ENCODE measurements at regions not wholly inside any gene's neighbourhood (a gene's known extent, or its start where the extent isn't known, plus 50 kb on each side); places are given as distances from the start of the nearest gene placed in this dataset.

GRCh38 chr10:42995537-42995936 is 81.3 kb upstream of the RET start:
- no peak overlapping the region for H3K4me2 ChIP-seq (ENCODE audit: insufficient read depth, low read length)
- no peaks in the 10 kb centered on the region for H3K79me2 ChIP-seq (ENCODE audit: insufficient read depth, low read length)
- no peaks in the 10 kb centered on the region for H3K27me3 ChIP-seq (ENCODE audit: insufficient read depth, low read length)
- no peaks in the 10 kb centered on the region for H3K36me3 ChIP-seq (ENCODE audit: insufficient read depth, low read length)
- H3K9me3 ChIP-seq (ENCODE audit: low read depth, low read length), result no peaks in the 10 kb centered on the region
- DNase-seq (ENCODE audit: insufficient read length, low spot score, missing footprints), result no peak
- H3K4me1 ChIP-seq (ENCODE audit: insufficient read depth, low read length), result no peaks in the 10 kb centered on the region
- no peak overlapping the region for H2AFZ ChIP-seq (ENCODE audit: low read length)
- H4K20me1 ChIP-seq (ENCODE audit: insufficient read depth, low read length), result no peaks in the 10 kb centered on the region
- TF ChIP-seq CTCF (IDR thresholded peaks at IDR 0.05; ENCODE audit: extremely low read depth, low read depth, low read length), result no peak
- H3K27ac ChIP-seq (ENCODE audit: low read depth, low read length), result no peak overlapping the region
- no peak overlapping the region for H3K4me3 ChIP-seq (ENCODE audit: insufficient read depth, low read length)

- no peak overlapping the region for H3K4me2 ChIP-seq (ENCODE audit: insufficient read depth, low read length)
- no peaks in the 10 kb centered on the region for H3K4me1 ChIP-seq (ENCODE audit: insufficient read depth, low read length)
- no peak overlapping the region for H3K4me3 ChIP-seq (ENCODE audit: insufficient read depth, low read length)
- no peaks in the 10 kb centered on the region for H3K9me3 ChIP-seq (ENCODE audit: low read depth, low read length)
- no peaks in the 10 kb centered on the region for H3K27me3 ChIP-seq (ENCODE audit: insufficient read depth, low read length)
- peak; percentile 64 for DNase-seq (ENCODE audit: insufficient read length, low spot score, missing footprints)
- H3K79me2 ChIP-seq (ENCODE audit: insufficient read depth, low read length), result no peaks in the 10 kb centered on the region
- no peak overlapping the region for H3K27ac ChIP-seq (ENCODE audit: low read depth, low read length)
- no peak for TF ChIP-seq CTCF (IDR thresholded peaks at IDR 0.05; ENCODE audit: extremely low read depth, low read depth, low read length)
- no peaks in the 10 kb centered on the region for H3K36me3 ChIP-seq (ENCODE audit: insufficient read depth, low read length)
- H2AFZ ChIP-seq (ENCODE audit: low read length), result no peak overlapping the region
- no peaks in the 10 kb centered on the region for H4K20me1 ChIP-seq (ENCODE audit: insufficient read depth, low read length)
Measured at GRCh38 chr10:42996588-42996987, 80.3 kb upstream of the RET start.

GRCh38 chr10:42997151-42997848 is 79.6 kb upstream of the RET start:
- H4K20me1 ChIP-seq (ENCODE audit: insufficient read depth, low read length), result no peaks in the 10 kb centered on the region
- no peaks in the 10 kb centered on the region for H3K79me2 ChIP-seq (ENCODE audit: insufficient read depth, low read length)
- no peaks in the 10 kb centered on the region for H3K27me3 ChIP-seq (ENCODE audit: insufficient read depth, low read length)
- H3K4me2 ChIP-seq (ENCODE audit: insufficient read depth, low read length), result no peak overlapping the region
- peak; percentile 77 for DNase-seq (ENCODE audit: insufficient read length, low spot score, missing footprints)
- H3K36me3 ChIP-seq (ENCODE audit: insufficient read depth, low read length), result no peaks in the 10 kb centered on the region
- H2AFZ ChIP-seq (ENCODE audit: low read length), result no peak overlapping the region
- H3K4me3 ChIP-seq (ENCODE audit: insufficient read depth, low read length), result no peak overlapping the region
- no peak for TF ChIP-seq CTCF (IDR thresholded peaks at IDR 0.05; ENCODE audit: extremely low read depth, low read depth, low read length)
- H3K9me3 ChIP-seq (ENCODE audit: low read depth, low read length), result no peaks in the 10 kb centered on the region
- H3K4me1 ChIP-seq (ENCODE audit: insufficient read depth, low read length), result no peaks in the 10 kb centered on the region
- H3K27ac ChIP-seq (ENCODE audit: low read depth, low read length), result no peak overlapping the region

- Histone ChIP-seq H2AFZ (ENCODE audit: low read length) (no peak overlapping the region), H4K20me1 (ENCODE audit: insufficient read depth, low read length) (no peaks in the 10 kb centered on the region), H3K4me1 (ENCODE audit: insufficient read depth, low read length) (no peaks in the 10 kb centered on the region), H3K79me2 (ENCODE audit: insufficient read depth, low read length) (no peaks in the 10 kb centered on the region), H3K4me3 (ENCODE audit: insufficient read depth, low read length) (no peak overlapping the region), H3K4me2 (ENCODE audit: insufficient read depth, low read length) (no peak overlapping the region), H3K27me3 (ENCODE audit: insufficient read depth, low read length) (no peaks in the 10 kb centered on the region), H3K27ac (ENCODE audit: low read depth, low read length) (no peak overlapping the region), H3K9me3 (ENCODE audit: low read depth, low read length) (no peaks in the 10 kb centered on the region), H3K36me3 (ENCODE audit: insufficient read depth, low read length) (no peaks in the 10 kb centered on the region)
- DNase-seq (ENCODE audit: insufficient read length, low spot score, missing footprints), result no peak
- no peak for TF ChIP-seq CTCF (IDR thresholded peaks at IDR 0.05; ENCODE audit: extremely low read depth, low read depth, low read length)
Measured at GRCh38 chr10:42997849-42998165, 79.1 kb upstream of the RET start.
